ENCODE measurements at regions not wholly inside any gene's neighbourhood (a gene's known extent, or its start where the extent isn't known, plus 50 kb on each side); places are given as distances from the start of the nearest gene placed in this dataset.
"Not testable (repeated sequence)": the region's sequence is repeated elsewhere in the genome, so short reads cannot be mapped to it uniquely, and the experiment has no call there.

GRCh38 chr6:86500035-86500434, 437.3 kb upstream of the HTR1E start:
- Histone ChIP-seq H3K36me3 (ENCODE audit: insufficient read depth) (no peaks in the 10 kb centered on the region), H3K4me1 (ENCODE audit: low read depth, poor library complexity, severe bottlenecking) (no peaks in the 10 kb centered on the region), H2AFZ (ENCODE audit: low read depth) (no peak overlapping the region), H3K79me2 (ENCODE audit: insufficient read depth, low read depth) (no peaks in the 10 kb centered on the region), H3K4me3 (IDR thresholded peaks at IDR 0.05; ENCODE audit: insufficient read depth, low read depth, low read length) (no peak overlapping the region), H4K20me1 (ENCODE audit: insufficient read depth) (no peaks in the 10 kb centered on the region), H3K9ac (no peak overlapping the region), H3K27ac (no peak overlapping the region), H3K4me2 (no peak overlapping the region), H3K27me3 (ENCODE audit: insufficient read depth, low read depth) (no peaks in the 10 kb centered on the region)
- TF ChIP-seq, protein P1, sequence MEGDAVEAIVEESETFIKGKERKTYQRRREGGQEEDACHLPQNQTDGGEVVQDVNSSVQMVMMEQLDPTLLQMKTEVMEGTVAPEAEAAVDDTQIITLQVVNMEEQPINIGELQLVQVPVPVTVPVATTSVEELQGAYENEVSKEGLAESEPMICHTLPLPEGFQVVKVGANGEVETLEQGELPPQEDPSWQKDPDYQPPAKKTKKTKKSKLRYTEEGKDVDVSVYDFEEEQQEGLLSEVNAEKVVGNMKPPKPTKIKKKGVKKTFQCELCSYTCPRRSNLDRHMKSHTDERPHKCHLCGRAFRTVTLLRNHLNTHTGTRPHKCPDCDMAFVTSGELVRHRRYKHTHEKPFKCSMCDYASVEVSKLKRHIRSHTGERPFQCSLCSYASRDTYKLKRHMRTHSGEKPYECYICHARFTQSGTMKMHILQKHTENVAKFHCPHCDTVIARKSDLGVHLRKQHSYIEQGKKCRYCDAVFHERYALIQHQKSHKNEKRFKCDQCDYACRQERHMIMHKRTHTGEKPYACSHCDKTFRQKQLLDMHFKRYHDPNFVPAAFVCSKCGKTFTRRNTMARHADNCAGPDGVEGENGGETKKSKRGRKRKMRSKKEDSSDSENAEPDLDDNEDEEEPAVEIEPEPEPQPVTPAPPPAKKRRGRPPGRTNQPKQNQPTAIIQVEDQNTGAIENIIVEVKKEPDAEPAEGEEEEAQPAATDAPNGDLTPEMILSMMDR (conservative IDR thresholded peaks at IDR 0.05; ENCODE audit: low read depth, low read length): no peak

- not testable (repeated sequence) for H3K9ac ChIP-seq; H4K20me1 ChIP-seq (ENCODE audit: insufficient read depth); H3K4me2 ChIP-seq; H3K27me3 ChIP-seq (ENCODE audit: insufficient read depth, low read depth); H3K27ac ChIP-seq; H3K4me3 ChIP-seq (IDR thresholded peaks at IDR 0.05; ENCODE audit: insufficient read depth, low read depth, low read length); H3K36me3 ChIP-seq (ENCODE audit: insufficient read depth); H3K79me2 ChIP-seq (ENCODE audit: insufficient read depth, low read depth); H3K4me1 ChIP-seq (ENCODE audit: low read depth, poor library complexity, severe bottlenecking); H2AFZ ChIP-seq (ENCODE audit: low read depth)
Observed at GRCh38 chr6:86489042-86489441, 448.3 kb upstream of the HTR1E start.

DNA sequence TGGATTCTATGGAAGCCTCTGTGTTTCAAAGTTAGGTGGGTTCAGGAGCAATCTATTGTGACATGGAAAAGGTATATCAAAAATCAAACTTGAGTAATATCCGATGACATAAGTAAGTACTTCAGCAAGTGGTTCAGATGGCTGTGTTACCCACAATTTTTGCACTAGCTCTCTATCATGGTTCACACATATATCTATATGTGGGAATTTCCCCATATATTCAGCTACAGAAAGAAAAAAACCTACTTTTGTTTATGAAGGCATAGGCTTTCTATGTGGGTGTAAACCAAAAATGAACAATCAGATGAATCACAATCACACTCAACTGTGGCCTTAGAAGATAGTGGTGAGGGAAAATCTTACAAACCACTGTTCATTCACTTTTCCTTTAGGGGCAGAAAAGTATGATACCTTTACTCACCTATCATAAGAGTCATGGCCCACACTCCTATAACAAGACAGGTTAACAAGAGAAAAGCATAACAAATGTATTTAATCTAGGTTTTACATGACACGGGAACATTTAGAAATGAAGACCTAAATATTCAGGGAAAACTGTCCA, 449.6 kb upstream of the HTR1E start:
- H3K36me3 ChIP-seq (ENCODE audit: insufficient read depth): no peaks in the 10 kb centered on the region
- no peaks in the 10 kb centered on the region for H3K79me2 ChIP-seq (ENCODE audit: insufficient read depth, low read depth)
- TF ChIP-seq, protein P1 (conservative IDR thresholded peaks at IDR 0.05; ENCODE audit: low read depth, low read length): no peak
- H3K4me2 ChIP-seq: no peak overlapping the region
- H3K4me3 ChIP-seq (IDR thresholded peaks at IDR 0.05; ENCODE audit: insufficient read depth, low read depth, low read length): no peak overlapping the region
- H3K9ac ChIP-seq: no peak overlapping the region
- no peaks in the 10 kb centered on the region for H3K4me1 ChIP-seq (ENCODE audit: low read depth, poor library complexity, severe bottlenecking)
- no peaks in the 10 kb centered on the region for H4K20me1 ChIP-seq (ENCODE audit: insufficient read depth)
- H3K27me3 ChIP-seq (ENCODE audit: insufficient read depth, low read depth): no peaks in the 10 kb centered on the region
- H2AFZ ChIP-seq (ENCODE audit: low read depth): no peak overlapping the region
- H3K27ac ChIP-seq: no peak overlapping the region

- not testable (repeated sequence) for H3K4me3 ChIP-seq (IDR thresholded peaks at IDR 0.05; ENCODE audit: insufficient read depth, low read depth, low read length); H3K27me3 ChIP-seq (ENCODE audit: insufficient read depth, low read depth); H3K36me3 ChIP-seq (ENCODE audit: insufficient read depth); H3K79me2 ChIP-seq (ENCODE audit: insufficient read depth, low read depth); H4K20me1 ChIP-seq (ENCODE audit: insufficient read depth)
- peak overlapping the region; percentile 59 for H2AFZ ChIP-seq (ENCODE audit: low read depth)
- H3K4me2 ChIP-seq: peak overlapping the region; percentile 76
- peak overlapping the region; percentile 89 for H3K9ac ChIP-seq
- H3K4me1 ChIP-seq (ENCODE audit: low read depth, poor library complexity, severe bottlenecking): peaks cover 22% of the 10 kb centered on the region
- H3K27ac ChIP-seq: peak overlapping the region; percentile 99
Observed at GRCh38 chr6:86478316-86478715, 459.0 kb upstream of the HTR1E start.

DNA sequence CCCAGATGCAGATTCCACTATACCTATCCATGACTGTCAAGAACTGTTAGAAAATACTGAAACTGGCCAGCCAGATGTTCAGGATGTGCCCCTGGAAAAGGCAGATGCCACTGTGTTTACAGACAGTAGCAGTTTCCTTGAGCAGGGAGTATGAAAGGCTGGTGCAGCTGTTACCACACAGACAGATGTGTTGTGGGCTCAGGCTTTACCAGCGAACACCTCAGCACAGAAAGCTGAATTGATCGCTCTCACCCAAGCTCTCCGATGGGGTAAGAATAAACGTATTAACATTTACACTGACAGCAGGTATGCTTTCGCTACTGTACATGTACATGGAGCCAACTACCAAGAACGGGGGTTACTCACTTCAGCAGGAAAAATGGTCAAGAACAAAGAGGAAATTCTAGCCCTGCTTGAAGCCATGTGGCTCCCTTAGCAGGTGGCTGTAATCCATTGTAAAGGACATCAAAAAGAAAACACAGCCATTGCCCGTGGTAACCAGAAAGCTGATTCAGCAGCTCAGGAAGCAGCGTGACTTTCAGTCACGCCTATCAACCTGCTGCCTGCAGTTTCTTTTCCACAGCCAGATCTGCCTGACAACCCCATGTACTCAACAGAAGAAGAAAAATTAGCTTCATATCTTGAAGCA, 459.7 kb upstream of the HTR1E start:
- no peaks in the 10 kb centered on the region for H3K27me3 ChIP-seq (ENCODE audit: insufficient read depth, low read depth)
- peak overlapping the region; percentile 59; the same call in 1 of the 2 replicates for H2AFZ ChIP-seq (ENCODE audit: low read depth)
- H3K9ac ChIP-seq: peak overlapping the region; percentile 89
- H3K4me3 ChIP-seq (IDR thresholded peaks at IDR 0.05; ENCODE audit: insufficient read depth, low read depth, low read length): no peak overlapping the region
- H3K4me2 ChIP-seq: peak overlapping the region; percentile 76
- no peaks in the 10 kb centered on the region for H3K36me3 ChIP-seq (ENCODE audit: insufficient read depth)
- H3K4me1 ChIP-seq (ENCODE audit: low read depth, poor library complexity, severe bottlenecking): peaks cover 22% of the 10 kb centered on the region
- H4K20me1 ChIP-seq (ENCODE audit: insufficient read depth): no peaks in the 10 kb centered on the region
- TF ChIP-seq, protein P1 (conservative IDR thresholded peaks at IDR 0.05; ENCODE audit: low read depth, low read length): no peak
- peak overlapping the region; percentile 99 for H3K27ac ChIP-seq
- no peaks in the 10 kb centered on the region for H3K79me2 ChIP-seq (ENCODE audit: insufficient read depth, low read depth)

All from KMS-11 (cell line).